ENCODE measurements at regions not wholly inside any gene's neighbourhood (a gene's known extent, or its start where the extent isn't known, plus 50 kb on each side); places are given as distances from the start of the nearest gene placed in this dataset.
"Not testable (repeated sequence)": the region's sequence is repeated elsewhere in the genome, so short reads cannot be mapped to it uniquely, and the experiment has no call there.

- DNase-seq = no peak
Measured at GRCh38 chr4:85018983-85019382, 52.5 kb upstream of the WDFY3 start.

DNA sequence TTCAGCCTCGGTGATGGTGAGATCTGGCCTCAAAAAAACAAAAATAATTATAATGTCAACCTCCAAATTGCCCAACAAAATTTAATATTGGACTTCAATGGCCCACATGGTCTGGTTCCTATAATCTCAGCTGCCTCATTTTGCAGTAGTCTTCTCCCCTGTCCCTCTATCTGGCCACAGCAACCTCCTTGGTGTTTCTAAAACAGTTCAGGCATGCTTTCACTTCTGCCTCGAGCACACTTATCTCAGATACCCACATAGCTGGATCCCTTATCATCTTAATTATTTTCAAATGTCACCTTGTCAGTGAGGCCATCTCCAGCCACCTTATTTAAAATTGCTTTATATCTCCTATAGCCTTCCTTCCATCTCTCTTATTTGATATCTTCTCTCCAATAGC, 52.9 kb upstream of the WDFY3 start:
- no peak for DNase-seq

DNA sequence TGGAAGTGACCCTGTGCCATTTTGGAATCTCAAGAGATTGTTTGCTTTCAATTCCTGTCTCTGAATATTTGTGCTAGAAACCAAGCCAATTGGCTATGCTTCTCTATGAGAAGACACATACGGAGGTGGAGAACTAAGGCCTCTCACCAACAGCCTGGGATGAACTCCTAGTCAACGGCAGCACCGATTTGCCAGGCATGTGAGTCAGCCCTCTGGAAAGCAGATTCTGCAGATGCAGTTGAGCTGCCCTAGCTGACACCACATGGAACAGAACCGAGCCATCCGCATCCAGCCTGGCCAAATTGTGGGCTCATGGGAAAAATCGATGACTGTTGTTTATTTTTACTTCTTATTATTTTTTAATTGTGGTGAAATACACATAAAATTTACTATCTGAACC, 58.2 kb upstream of the WDFY3 start:
- no peak for DNase-seq

- no peak for DNase-seq
Measured at GRCh38 chr4:85028910-85029309, 62.4 kb upstream of the WDFY3 start.

- no peak for DNase-seq
Measured at GRCh38 chr4:85029453-85029852, 63.0 kb upstream of the WDFY3 start.

- no peak for DNase-seq
Measured at GRCh38 chr4:85030156-85030555, 63.7 kb upstream of the WDFY3 start.

GRCh38 chr4:85033838-85034237, 67.3 kb upstream of the WDFY3 start:
- DNase-seq = not testable (repeated sequence)

GRCh38 chr4:85039526-85039925, 73.0 kb upstream of the WDFY3 start:
- no peak for DNase-seq

- not testable (repeated sequence) for DNase-seq
Measured at GRCh38 chr4:85043812-85044496, 77.5 kb upstream of the WDFY3 start.

- DNase-seq = no peak
Measured at GRCh38 chr4:85050736-85051135, 84.2 kb upstream of the WDFY3 start.

DNA sequence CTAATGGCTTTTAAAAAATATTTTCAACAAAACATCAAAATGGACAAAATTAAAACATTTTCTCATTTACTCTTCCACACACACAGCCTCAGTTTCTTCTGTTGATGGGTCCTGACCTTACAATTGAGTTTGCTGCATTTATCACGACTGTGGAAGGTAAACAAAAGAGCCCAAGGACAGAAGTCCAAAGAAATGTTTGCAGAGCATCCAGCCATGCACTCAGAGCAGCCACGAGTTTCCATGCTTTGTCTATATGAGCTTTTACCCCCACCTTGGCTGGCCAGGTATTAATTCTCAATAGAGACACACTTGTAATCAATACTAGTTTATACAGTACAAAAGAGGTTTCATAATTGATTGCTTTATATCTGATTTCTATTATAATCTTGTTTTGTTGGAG, 85.0 kb upstream of the WDFY3 start:
- no peak for DNase-seq

- not testable (repeated sequence) for DNase-seq
Measured at GRCh38 chr4:85054925-85055324, 88.4 kb upstream of the WDFY3 start.

DNA sequence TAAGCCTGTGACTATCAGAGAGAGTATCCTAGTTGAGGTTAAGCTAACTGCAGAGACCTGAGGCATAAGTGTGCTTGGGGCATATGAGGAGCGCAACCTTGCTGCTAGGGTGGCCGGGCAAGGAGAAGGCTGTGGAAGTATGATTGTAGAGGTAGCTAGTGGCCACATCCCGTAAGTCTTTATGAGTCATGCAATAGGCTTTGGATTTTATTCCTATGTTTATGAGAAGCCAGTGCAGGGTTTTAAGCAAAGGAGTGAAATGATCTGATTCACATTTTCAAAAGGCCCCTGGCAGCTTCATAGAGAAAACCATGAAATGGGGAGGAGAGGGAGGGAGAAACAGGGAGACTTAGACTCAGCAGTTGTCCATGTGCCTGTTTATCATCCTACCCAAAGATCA, 92.1 kb upstream of the WDFY3 start:
- no peak for DNase-seq

DNA sequence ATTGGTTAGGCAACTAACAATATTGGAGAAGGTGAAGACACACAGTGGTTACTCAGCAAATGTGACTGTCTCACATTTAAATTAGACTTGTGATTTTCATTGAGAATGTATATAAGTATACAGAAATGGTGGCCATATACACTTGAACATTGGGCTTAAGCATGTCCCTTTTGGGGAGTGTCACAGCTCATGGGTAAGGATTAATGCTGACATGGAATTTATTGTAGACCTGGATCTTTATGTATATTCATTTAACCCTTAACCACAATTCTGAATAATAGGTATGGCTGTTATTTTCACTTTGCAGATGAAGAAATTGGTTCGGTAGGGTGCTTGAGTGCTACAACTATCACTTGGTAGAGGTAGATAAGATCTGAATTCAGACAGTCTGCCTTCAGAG, 95.5 kb upstream of the WDFY3 start:
- no peak for DNase-seq

DNA sequence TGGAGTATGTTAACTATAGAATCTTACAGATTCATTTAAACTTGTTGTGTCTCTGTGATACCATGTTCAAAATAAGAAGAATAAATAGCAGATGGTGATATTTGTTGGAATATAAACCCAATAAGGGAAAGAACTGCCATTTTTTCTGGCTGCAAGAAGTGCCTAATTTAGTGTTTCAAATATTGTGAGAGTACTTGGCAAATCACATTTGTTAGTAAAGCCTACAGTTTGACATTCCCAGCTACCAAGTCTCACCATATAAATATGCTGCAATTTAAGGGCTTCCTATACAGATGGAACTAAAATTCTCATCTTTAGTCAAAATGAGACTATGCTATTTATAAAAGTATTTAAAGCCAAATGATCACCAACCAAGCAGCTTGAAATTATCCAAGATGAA, 96.0 kb upstream of the WDFY3 start:
- DNase-seq = no peak

DNA sequence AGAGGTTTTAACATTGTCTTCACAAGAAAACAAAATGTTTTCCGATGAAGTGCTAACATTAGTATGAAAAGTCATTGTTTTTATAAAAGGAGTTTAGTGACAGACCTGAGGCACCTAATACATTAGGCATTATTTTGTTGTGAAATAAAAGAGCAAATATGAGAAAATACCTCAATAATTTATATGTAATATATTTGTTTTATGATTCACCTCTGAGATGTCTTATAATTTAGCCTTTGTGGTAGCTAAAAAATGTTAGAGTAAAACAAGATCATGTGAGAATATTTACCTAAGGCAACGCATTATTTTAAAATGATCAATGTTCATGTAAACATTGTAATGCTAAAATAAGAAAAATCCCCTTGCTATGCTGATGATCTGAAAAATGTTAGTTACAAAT, 100.9 kb upstream of the WDFY3 start:
- DNase-seq = no peak

DNA sequence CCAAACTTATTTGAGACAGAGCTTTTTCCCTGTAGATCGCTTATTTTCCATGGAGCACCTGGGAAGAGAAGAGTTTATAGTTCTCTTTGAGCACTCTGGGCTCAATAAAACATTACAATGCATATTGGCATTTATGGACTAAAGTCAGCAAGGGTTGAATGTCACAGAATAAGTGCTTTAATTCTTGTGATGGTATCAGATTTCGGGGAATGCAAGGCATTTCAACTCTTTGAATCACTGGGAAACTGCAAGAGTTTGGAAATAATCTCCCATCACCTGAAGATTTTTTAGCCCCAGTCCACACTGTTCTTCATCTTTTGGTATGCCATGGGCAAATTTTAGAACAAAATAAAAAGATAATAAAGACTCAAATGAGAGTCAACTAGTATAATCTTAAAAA, 111.5 kb upstream of the WDFY3 start:
- no peak for DNase-seq

DNA sequence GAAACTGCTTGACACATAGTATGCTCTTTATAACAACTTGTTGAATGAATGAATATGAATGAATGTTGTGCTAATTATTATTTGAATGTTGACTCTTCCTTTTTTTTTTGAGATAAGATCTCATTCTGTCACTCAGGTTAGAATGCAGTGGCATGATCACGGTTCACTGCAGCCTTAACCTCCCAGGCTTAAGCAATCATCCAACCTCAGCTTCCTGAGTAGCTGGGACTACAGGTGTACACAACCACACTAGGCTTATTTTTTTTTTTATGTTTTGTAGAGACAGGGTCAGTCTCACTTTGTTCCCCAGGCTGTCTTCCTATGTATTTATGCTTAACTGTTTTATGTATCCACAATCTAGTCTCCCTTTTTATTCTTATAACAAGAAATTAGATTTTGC, 114.7 kb upstream of the WDFY3 start:
- DNase-seq = no peak

GRCh38 chr4:85084371-85085094, 118.0 kb upstream of the WDFY3 start:
- DNase-seq = peak; percentile 38

DNA sequence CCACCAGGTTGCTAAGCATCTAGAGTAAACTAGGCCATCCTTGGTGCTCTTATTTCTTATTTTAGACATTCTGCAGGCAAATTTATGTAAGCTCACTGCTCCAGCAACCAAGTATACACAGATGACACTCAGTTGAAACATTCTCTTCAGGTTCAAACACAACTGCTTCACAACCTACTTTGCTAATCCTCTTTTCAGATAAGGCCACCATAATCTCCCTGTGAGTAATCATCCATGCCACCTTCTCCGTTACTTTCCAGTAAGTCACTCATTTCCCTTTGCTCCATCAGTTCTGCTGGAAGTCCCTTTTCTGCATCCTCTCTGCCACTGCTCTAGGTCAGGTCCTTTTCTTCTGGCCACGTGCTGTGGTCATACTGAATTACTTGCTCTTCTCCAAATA, 120.2 kb upstream of the WDFY3 start:
- no peak for DNase-seq

DNA sequence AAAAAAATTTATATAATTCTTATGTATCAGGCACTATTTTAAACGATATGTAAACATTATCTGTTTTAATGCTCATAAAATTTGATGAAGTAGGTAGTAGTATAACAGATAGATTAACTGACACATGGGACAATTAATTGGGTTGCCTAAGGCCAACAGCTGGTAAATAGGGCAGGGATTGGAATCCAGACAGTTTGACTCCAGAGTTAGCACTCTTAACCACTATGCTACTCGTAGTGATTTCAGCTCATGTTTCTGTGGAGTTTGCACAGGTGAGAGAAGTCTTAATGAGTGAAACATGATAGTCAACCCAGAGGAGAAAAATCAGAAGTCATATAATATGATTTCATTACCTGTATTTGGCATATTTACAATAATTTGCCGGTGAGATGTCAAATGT, 126.0 kb upstream of the WDFY3 start:
- peak; percentile 14 for DNase-seq

GRCh38 chr4:85092943-85093342, 126.5 kb upstream of the WDFY3 start:
- DNase-seq = no peak

- DNase-seq = no peak
Measured at GRCh38 chr4:85094735-85095134, 128.2 kb upstream of the WDFY3 start.

GRCh38 chr4:85102606-85103005, 136.1 kb upstream of the WDFY3 start:
- no peak for DNase-seq

GRCh38 chr4:85106166-85106565, 139.7 kb upstream of the WDFY3 start:
- DNase-seq = no peak

Measured in NCI-H510A (cell line).